Vagina (tissue), 2 donors: ENCODE measurements at regions not wholly inside any gene's neighbourhood (a gene's known extent, or its start where the extent isn't known, plus 50 kb on each side); places are given as distances from the start of the nearest gene placed in this dataset.
"Not testable (repeated sequence)": the region's sequence is repeated elsewhere in the genome, so short reads cannot be mapped to it uniquely, and the experiment has no call there.

Experiments
- DNase-seq, 2 donors: peaks; one replicate each; pipeline ENCODE4 v3.0.0-alpha.2; 2017; ENCODE audit errors: extremely low spot score in 2 of 2
- H3K27ac ChIP-seq: fragments of 200-600 bp; sonication (generic); one replicate; pipeline ENCODE4 v1.5.1; 2019
- H3K27me3 ChIP-seq: fragments of 200-600 bp; sonication (generic); one replicate; pipeline ENCODE4 v1.5.1; 2019
- H3K36me3 ChIP-seq, 2 donors: fragments of 200-600 bp; sonication (generic); one replicate each; pipeline ENCODE4 v1.5.1; 2017 to 2019
- H3K4me1 ChIP-seq: fragments of 200-600 bp; sonication (generic); one replicate; pipeline ENCODE4 v1.5.1; 2019
- H3K4me3 ChIP-seq, 2 donors: fragments of 200-600 bp; sonication (generic); 1 replicate in 1 of 2; 2 replicates in 1 of 2; pipeline ENCODE4 v1.5.1; 2016 to 2019
- H3K9me3 ChIP-seq: fragments of 200-600 bp; sonication (generic); one replicate; pipeline ENCODE4 v1.5.1; 2019
- CTCF ChIP-seq, 3 experiments: fragments of 450-650 bp in 2 of 3; fragments of 200-600 bp in 1 of 3; sonication (generic) in 1 of 3; IDR thresholded peaks; one replicate each; pipeline ENCODE4 v1.5.1; 2017 to 2019; ENCODE audit warnings: antibody characterized with exemption in 3 of 3, mild to moderate bottlenecking in 2 of 3, moderate library complexity in 2 of 3
- POLR2A ChIP-seq, 2 donors: fragments of 450-650 bp; IDR thresholded peaks; one replicate each; pipeline ENCODE4 v1.6.1; 2017; ENCODE audit warnings: antibody characterized with exemption in 2 of 2, mild to moderate bottlenecking in 2 of 2, moderate library complexity in 2 of 2
- POLR2AphosphoS5 ChIP-seq, 2 donors: sonication (generic); formaldehyde crosslinking; IDR thresholded peaks; one replicate each; pipeline ENCODE4 v1.9.0; 2017; ENCODE audit warnings: antibody characterized with exemption in 2 of 2, mild to moderate bottlenecking in 2 of 2, low read depth in 1 of 2; ENCODE audit not compliant: insufficient read depth in 1 of 2
- intact Hi-C: fragments of 100-400 bp; cut with DNase I; formaldehyde crosslinking; loops from one replicate; pipeline ENCODE4 v1.15.1; 2023

- DNase-seq, result no peak
- H3K9me3 ChIP-seq, result no peaks in the 10 kb centered on the region
- H3K36me3 ChIP-seq, result no peaks in the 10 kb centered on the region
- no peak overlapping the region for H3K27ac ChIP-seq
- no peaks in the 10 kb centered on the region for H3K27me3 ChIP-seq
- intact Hi-C loops, result no loop called here
- no peak overlapping the region for H3K4me3 ChIP-seq
- no peaks in the 10 kb centered on the region for H3K4me1 ChIP-seq
- TF ChIP-seq CTCF (IDR thresholded peaks at IDR 0.05), result no peak
Measured at GRCh38 chr7:68969571-68969970, 628.7 kb upstream of the AUTS2 start.

- intact Hi-C loops, result no loop called here
- no peaks in the 10 kb centered on the region for H3K27me3 ChIP-seq
Measured at GRCh38 chr7:68971634-68972340, 626.5 kb upstream of the AUTS2 start.

DNA sequence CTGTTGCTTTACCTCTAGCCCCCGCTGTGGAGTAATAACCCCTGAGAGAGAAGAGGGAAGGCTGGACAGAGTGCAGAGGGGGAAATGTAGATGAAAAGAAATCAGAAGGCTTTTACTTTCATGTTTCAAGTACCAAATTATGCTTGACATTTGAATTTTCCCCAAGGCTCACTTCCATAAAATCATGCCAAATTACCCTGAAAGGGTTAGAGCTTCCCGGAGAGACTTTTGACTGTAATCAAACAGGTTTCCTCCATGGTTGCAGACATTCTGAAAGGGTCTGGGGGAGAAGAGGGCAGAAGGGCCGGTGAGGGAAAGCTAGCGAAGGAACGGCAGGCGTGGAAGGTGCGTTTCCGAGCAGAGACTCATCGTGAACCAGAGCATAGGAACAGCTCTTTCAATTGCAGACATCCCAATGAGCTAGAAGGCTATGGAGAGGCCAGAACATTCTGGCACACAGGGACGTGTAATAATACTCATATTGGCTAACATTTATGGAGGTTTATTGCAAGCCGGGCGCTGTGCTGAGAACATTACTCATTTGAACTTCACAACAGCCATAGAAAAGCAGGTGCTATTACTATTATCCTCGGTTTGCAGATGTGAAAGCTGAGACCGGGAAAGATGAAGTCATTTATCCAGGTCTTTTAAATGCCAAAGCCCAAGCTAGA lies 620.8 kb upstream of the AUTS2 start:
- no peak for DNase-seq
- intact Hi-C loops, result no loop called here
- Histone ChIP-seq H3K4me3 (no peak overlapping the region), H3K27ac (no peak overlapping the region), H3K36me3 (no peaks in the 10 kb centered on the region), H3K27me3 (no peaks in the 10 kb centered on the region), H3K4me1 (no peaks in the 10 kb centered on the region), H3K9me3 (no peaks in the 10 kb centered on the region)
- TF ChIP-seq CTCF (IDR thresholded peaks at IDR 0.05) (no peak), POLR2AphosphoS5 (IDR thresholded peaks at IDR 0.05; ENCODE audit: insufficient read depth in 1 of 2, low read depth in 1 of 2) (no peak), POLR2A (IDR thresholded peaks at IDR 0.05) (no peak)

More at GRCh38 chr7:68971634-68972340, 626.5 kb upstream of the AUTS2 start:
- H3K4me1 ChIP-seq, result no peaks in the 10 kb centered on the region
- no peak overlapping the region for H3K4me3 ChIP-seq
- H3K36me3 ChIP-seq, result no peaks in the 10 kb centered on the region
- no peak overlapping the region for H3K27ac ChIP-seq
- H3K9me3 ChIP-seq, result no peaks in the 10 kb centered on the region
- TF ChIP-seq POLR2A (IDR thresholded peaks at IDR 0.05), result no peak
- TF ChIP-seq POLR2AphosphoS5 (IDR thresholded peaks at IDR 0.05; ENCODE audit: insufficient read depth in 1 of 2, low read depth in 1 of 2), result no peak
- TF ChIP-seq CTCF (IDR thresholded peaks at IDR 0.05), result no peak
- no peak for DNase-seq

DNA sequence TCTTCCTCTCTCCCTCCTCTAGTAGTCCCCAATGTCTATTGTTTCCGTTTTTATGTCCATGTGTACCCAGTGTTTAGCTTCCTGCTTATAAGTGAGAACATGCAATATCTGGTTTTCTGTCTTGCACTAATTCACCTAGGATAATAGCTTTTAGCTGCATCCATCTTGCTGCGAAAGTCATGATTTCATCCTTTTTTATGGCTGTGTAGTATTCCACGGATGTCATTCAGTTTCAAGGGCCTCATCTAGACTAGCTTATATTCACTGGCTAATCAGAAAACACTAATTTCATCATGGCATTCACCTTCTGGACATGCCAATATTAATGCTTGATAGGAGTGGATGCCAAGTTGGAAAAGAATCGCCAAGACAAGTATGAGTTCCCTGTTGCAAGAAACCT lies 619.6 kb upstream of the AUTS2 start:
- no peak overlapping the region for H3K4me3 ChIP-seq
- H3K36me3 ChIP-seq, result no peaks in the 10 kb centered on the region
- H3K27me3 ChIP-seq, result no peaks in the 10 kb centered on the region
- TF ChIP-seq POLR2AphosphoS5 (IDR thresholded peaks at IDR 0.05; ENCODE audit: insufficient read depth in 1 of 2, low read depth in 1 of 2), result no peak
- TF ChIP-seq POLR2A (IDR thresholded peaks at IDR 0.05), result no peak
- TF ChIP-seq CTCF (IDR thresholded peaks at IDR 0.05), result no peak
- DNase-seq, result no peak
- intact Hi-C loops, result no loop called here
- H3K4me1 ChIP-seq, result no peaks in the 10 kb centered on the region
- no peak overlapping the region for H3K27ac ChIP-seq
- H3K9me3 ChIP-seq, result no peaks in the 10 kb centered on the region

- H3K9me3 ChIP-seq, result no peaks in the 10 kb centered on the region
- no peak for TF ChIP-seq CTCF (IDR thresholded peaks at IDR 0.05)
- no peak for TF ChIP-seq POLR2AphosphoS5 (IDR thresholded peaks at IDR 0.05; ENCODE audit: insufficient read depth in 1 of 2, low read depth in 1 of 2)
- TF ChIP-seq POLR2A (IDR thresholded peaks at IDR 0.05), result no peak
- no peaks in the 10 kb centered on the region for H3K36me3 ChIP-seq
- H3K27me3 ChIP-seq, result no peaks in the 10 kb centered on the region
- DNase-seq, result no peak
- H3K27ac ChIP-seq, result no peak overlapping the region
- intact Hi-C loops, result no loop called here
- no peaks in the 10 kb centered on the region for H3K4me1 ChIP-seq
- no peak overlapping the region for H3K4me3 ChIP-seq
Measured at GRCh38 chr7:68980011-68980410, 618.3 kb upstream of the AUTS2 start.

DNA sequence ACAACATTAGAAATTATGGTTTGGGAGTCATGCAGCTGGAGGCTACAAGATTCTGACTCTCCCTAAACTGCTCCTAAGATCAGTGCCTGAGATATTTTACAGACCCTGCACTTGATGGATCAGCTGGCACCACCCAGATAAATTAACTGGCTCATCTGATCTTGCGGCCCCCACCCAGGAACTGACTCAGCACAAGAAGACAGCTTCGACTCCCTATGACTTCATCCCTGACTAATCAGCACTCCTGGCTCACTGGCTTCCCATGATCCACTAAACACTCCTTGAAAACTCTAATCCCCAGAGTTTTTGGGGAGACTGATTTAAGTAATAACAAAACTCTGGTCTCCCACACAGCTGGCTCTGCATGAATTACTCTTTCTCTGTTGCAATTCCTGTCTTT lies 617.8 kb upstream of the AUTS2 start:
- intact Hi-C loops, H3K27me3 ChIP-seq, H3K4me3 ChIP-seq, H3K36me3 ChIP-seq, DNase-seq, H3K4me1 ChIP-seq, H3K27ac ChIP-seq, H3K9me3 ChIP-seq: not testable (repeated sequence)
